Gastrocnemius medialis (tissue), 4 donors: ENCODE measurements at regions not wholly inside any gene's neighbourhood (a gene's known extent, or its start where the extent isn't known, plus 50 kb on each side); places are given as distances from the start of the nearest gene placed in this dataset.

Experiments used
- ATAC-seq, 2 donors: fragments of 150-250 bp; one replicate each; pipeline ENCODE4 v1.9.1; 2016
- DNase-seq, 2 donors: peaks; one replicate each; pipeline ENCODE4 v3.0.0-alpha.2; 2019
- H3K27ac ChIP-seq, 4 donors: fragments of 200-600 bp; sonication (generic); 1 replicate in 1 of 4; 2 replicates in 3 of 4; pipeline ENCODE4 v1.5.1; 2016 to 2018; ENCODE audit warnings: mild to moderate bottlenecking in 2 of 4, moderate library complexity in 1 of 4
- H3K27me3 ChIP-seq, 3 donors: fragments of 200-600 bp; sonication (generic) in 2 of 3; 1 replicate in 1 of 3; 2 replicates in 2 of 3; pipeline versions ENCODE4 v1.5.1 to v1.6.0; 2016 to 2019; ENCODE audit warnings: mild to moderate bottlenecking in 1 of 3, moderate library complexity in 1 of 3
- H3K36me3 ChIP-seq, 2 donors: fragments of 200-600 bp; sonication (generic) in 1 of 2; one replicate each; pipeline ENCODE4 v1.5.1; 2017 to 2018
- H3K4me1 ChIP-seq, 2 donors: fragments of 200-600 bp; sonication (generic) in 1 of 2; one replicate each; pipeline ENCODE4 v1.5.1; 2016 to 2017; ENCODE audit warnings: mild to moderate bottlenecking in 2 of 2
- H3K4me3 ChIP-seq, 4 donors: fragments of 200-600 bp; sonication (generic) in 3 of 4; 1 replicate in 1 of 4; 2 replicates in 3 of 4; pipeline ENCODE4 v1.5.1; 2016 to 2019; ENCODE audit warnings: mild to moderate bottlenecking in 2 of 4
- H3K9me3 ChIP-seq, 3 donors: fragments of 200-600 bp; sonication (generic) in 2 of 3; 1 replicate in 1 of 3; 2 replicates in 2 of 3; pipeline ENCODE4 v1.5.1; 2016 to 2019
- POLR2A ChIP-seq, 2 donors: fragments of 450-650 bp; IDR thresholded peaks; one replicate each; pipeline ENCODE4 v1.6.1; 2017; ENCODE audit warnings: antibody characterized with exemption in 2 of 2, mild to moderate bottlenecking in 2 of 2, moderate library complexity in 2 of 2
- in situ Hi-C, 4 donors: fragments of 200-750 bp; cut with MboI; loops; one replicate each; pipeline versions ENCODE4 v1.15.0 to v1.8.0; 2017; ENCODE audit warnings: low sequenced_read_pairs in 4 of 4
- intact Hi-C: fragments of 100-400 bp; cut with DNase I; formaldehyde crosslinking; loops from one replicate; pipeline ENCODE4 v1.15.1; 2023; ENCODE audit warnings: low total_unique reads
- TF ChIP-seq, protein P1 (sequence below), 5 experiments: fragments of 450-650 bp in 3 of 5; fragments of 200-600 bp in 2 of 5; sonication (generic) in 2 of 5; IDR thresholded peaks in 4 of 5; conservative IDR thresholded peaks in 1 of 5; 1 replicate in 4 of 5; 2 replicates in 1 of 5; pipeline ENCODE4 v1.5.1; 2016 to 2019; ENCODE audit warnings: antibody characterized with exemption in 5 of 5, mild to moderate bottlenecking in 3 of 5, moderate library complexity in 3 of 5

DNA sequence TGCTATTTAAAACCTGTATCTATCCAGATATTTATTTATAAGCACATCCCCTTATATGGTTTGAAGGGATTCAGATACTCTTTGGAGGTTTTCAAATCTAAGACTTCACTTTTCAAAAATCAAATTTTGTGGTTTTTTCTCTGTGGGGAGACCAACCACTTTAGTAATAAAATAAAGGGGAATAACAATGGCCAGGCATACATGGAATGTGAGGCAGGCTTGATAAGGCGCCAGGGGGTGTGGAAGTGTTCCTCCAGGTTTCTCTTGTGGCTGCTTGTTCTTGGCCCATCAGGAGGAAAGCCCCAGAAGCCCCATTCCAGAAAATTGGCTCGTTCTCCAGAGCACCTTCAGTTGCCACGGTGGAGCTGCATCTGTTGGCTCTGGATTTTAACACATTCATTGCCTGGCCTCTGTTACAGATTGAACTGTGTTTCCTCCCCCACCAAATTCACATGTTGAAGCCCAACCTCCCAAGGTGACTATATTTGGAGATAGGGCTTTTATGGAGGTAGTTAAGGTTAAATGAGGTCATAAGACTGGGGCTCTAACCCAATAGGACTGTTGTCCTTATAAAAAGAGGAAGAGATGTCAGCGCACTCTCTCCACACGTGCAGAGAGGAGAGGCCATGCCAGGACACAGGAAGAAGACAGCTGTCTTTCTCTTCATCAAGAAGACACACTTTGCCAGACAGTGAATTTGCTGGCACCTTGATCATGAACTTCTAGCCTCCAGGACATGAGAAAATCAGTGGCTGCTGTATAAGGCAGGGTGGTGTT is 195.9 kb downstream of the TMEM38B start:
- in situ Hi-C loops = loop anchor here in 2 of 4 donors (25.0 kb wide), 2 partner anchors 228 to 278 kb away; partner anchors contain the start of gene TAL2 (in 1 of the 2)
- Histone ChIP-seq H3K36me3 (no peaks in the 10 kb centered on the region), H3K4me1 (peaks cover 7 to 13% of the 10 kb centered on the region in 2 donors), H3K9me3 (no peaks in the 10 kb centered on the region), H3K4me3 (no peak overlapping the region), H3K27ac (peak overlapping the region in 1 of 4 donors; percentile 49), H3K27me3 (no peaks in the 10 kb centered on the region)
- intact Hi-C loops = no loop called here
- DNase-seq (peak; percentile 24 to 50), ATAC-seq (peak; percentile 80 to 85)
- TF ChIP-seq POLR2A (IDR thresholded peaks at IDR 0.05) = no peak
- TF ChIP-seq, protein P1, sequence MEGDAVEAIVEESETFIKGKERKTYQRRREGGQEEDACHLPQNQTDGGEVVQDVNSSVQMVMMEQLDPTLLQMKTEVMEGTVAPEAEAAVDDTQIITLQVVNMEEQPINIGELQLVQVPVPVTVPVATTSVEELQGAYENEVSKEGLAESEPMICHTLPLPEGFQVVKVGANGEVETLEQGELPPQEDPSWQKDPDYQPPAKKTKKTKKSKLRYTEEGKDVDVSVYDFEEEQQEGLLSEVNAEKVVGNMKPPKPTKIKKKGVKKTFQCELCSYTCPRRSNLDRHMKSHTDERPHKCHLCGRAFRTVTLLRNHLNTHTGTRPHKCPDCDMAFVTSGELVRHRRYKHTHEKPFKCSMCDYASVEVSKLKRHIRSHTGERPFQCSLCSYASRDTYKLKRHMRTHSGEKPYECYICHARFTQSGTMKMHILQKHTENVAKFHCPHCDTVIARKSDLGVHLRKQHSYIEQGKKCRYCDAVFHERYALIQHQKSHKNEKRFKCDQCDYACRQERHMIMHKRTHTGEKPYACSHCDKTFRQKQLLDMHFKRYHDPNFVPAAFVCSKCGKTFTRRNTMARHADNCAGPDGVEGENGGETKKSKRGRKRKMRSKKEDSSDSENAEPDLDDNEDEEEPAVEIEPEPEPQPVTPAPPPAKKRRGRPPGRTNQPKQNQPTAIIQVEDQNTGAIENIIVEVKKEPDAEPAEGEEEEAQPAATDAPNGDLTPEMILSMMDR (IDR thresholded peaks at IDR 0.05 in 4 of 5, conservative IDR thresholded peaks at IDR 0.05 in 1 of 5) = no peak

DNA sequence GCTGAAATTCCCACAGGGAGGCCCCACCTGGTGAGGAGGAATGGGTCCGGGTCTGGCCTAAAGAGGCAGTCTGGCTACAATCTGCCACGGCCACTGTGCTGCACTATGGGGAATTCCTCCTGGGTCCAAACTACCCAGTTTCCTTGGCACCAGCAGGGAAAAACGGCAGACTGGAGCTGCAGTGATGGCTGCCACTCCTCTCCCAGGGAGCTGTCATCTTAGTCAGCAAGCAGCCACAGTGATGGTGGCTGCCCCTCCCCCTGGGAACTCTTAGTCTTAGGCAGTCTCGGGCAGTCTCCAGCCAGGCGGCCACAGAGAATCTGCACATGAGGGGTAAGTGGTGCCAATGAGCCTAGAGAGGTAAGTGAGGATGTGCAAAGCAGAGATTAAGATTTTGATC is 205.8 kb downstream of the TMEM38B start:
- Histone ChIP-seq H3K9me3 (no peaks in the 10 kb centered on the region), H3K27me3 (no peaks in the 10 kb centered on the region), H3K4me3 (no peak overlapping the region), H3K36me3 (no peaks in the 10 kb centered on the region), H3K27ac (no peak overlapping the region), H3K4me1 (no peaks in the 10 kb centered on the region)
- ATAC-seq (no peak), DNase-seq (no peak)
- intact Hi-C loops = no loop called here
- no peak for TF ChIP-seq POLR2A (IDR thresholded peaks at IDR 0.05)
- TF ChIP-seq, protein P1 (IDR thresholded peaks at IDR 0.05 in 4 of 5, conservative IDR thresholded peaks at IDR 0.05 in 1 of 5) = no peak
- in situ Hi-C loops = loop anchor here in 1 of 4 donors (25.0 kb wide), 1 partner anchor 962 kb away; the partner anchor contains the start of gene ZNF462

DNA sequence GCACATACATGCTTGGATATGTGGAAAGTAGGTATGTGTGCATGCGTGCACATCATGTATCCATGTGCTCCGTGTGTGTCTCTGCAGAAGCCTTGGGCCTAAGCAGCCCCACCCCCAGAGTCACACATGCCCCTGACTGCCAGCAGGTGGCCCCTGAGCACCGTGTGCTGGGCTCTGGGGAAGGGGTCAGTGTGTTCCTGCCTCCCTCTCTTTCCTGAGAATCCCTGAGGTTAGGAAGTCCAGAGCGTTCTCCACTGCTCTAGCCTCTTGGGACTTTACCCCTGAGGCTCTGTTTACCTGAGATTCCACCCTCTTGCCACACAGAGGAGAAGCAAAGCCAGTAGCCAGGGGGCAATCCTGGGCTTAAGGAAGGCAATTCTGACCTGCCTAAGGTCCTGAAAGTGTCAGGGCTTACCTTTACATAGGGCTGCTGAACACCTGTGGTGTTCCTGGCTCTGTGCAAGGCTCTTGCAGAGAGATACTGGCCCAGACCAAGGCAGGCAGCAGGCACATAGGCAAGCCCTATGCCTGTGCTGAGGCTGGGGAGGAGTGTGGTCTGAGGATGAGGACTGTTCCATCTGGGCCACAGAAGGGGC is 207.3 kb downstream of the TMEM38B start:
- Histone ChIP-seq H3K36me3 (no peaks in the 10 kb centered on the region), H3K4me1 (no peaks in the 10 kb centered on the region), H3K27me3 (no peaks in the 10 kb centered on the region), H3K4me3 (no peak overlapping the region), H3K9me3 (no peaks in the 10 kb centered on the region), H3K27ac (peak overlapping the region in 1 of 4 donors; percentile 15)
- peak; percentile 87 to 95 for ATAC-seq
- intact Hi-C loops = no loop called here
- TF ChIP-seq, protein P1 (IDR thresholded peaks at IDR 0.05 in 4 of 5, conservative IDR thresholded peaks at IDR 0.05 in 1 of 5) = peak; percentile 70 to 84 (median 74)
- no peak for TF ChIP-seq POLR2A (IDR thresholded peaks at IDR 0.05)
- in situ Hi-C loops = loop anchor here in 1 of 4 donors (25.0 kb wide), 1 partner anchor 961 kb away; the partner anchor contains the start of gene ZNF462
- peak; percentile 20 to 53 for DNase-seq

DNA sequence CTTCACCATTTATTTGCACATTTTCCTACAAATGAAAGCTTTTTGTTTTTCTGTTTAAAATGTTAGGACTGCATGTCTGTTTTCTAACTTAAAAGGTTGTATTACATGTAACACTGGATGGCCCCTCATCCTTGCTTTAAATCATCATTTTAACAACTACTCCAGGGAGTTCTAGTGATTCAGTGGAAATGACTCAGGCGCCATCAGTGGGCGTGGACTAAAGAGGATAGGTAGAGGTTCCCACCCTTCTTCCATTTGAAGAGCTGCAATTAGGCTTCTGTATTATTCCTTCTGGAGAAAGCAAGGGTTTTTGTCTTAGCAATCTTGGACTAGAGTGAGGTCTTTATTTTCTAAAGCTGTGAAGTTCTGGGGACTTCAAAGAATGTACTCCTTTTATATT is 213.7 kb downstream of the TMEM38B start:
- in situ Hi-C loops (loop anchor here in 1 of 4 donors (25.0 kb wide), 1 partner anchor 954 kb away; the partner anchor contains the start of gene ZNF462), intact Hi-C loops (no loop called here)
- peaks cover 15 to 20% of the 10 kb centered on the region in 2 donors for H3K4me1 ChIP-seq
- no peaks in the 10 kb centered on the region for H3K27me3 ChIP-seq
- H3K9me3 ChIP-seq = no peaks in the 10 kb centered on the region
- no peak for TF ChIP-seq POLR2A (IDR thresholded peaks at IDR 0.05)
- TF ChIP-seq, protein P1 (IDR thresholded peaks at IDR 0.05 in 4 of 5, conservative IDR thresholded peaks at IDR 0.05 in 1 of 5) = no peak
- no peak overlapping the region for H3K27ac ChIP-seq
- H3K36me3 ChIP-seq = no peaks in the 10 kb centered on the region
- no peak for ATAC-seq
- H3K4me3 ChIP-seq = no peak overlapping the region
- DNase-seq = no peak
